PC-9 (cell line): ENCODE measurements at regions not wholly inside any gene's neighbourhood (a gene's known extent, or its start where the extent isn't known, plus 50 kb on each side); places are given as distances from the start of the nearest gene placed in this dataset.

Experiments
- BruUV-seq: library from RNA; stranded (reverse); fragments of 400-500 nt; replicated peaks from 2 replicates; lab custom pipeline; 2021; lab: Mats Ljungman, UMichigan
- CTCF ChIA-PET: fragments of 300-600 bp; sonication (Branson Sonifier 250); formaldehyde crosslinking; loops from one replicate; lab custom pipeline; 2022; ENCODE audit warnings: antibody characterized with exemption; lab: Charles Lee
- POLR2A ChIA-PET: fragments of 300-600 bp; sonication (Branson Sonifier 250); formaldehyde crosslinking; loops from one replicate; lab custom pipeline; 2022; ENCODE audit warnings: antibody characterized with exemption; ENCODE audit not compliant: unreplicated experiment; lab: Charles Lee
- DNase-seq, 2 experiments: peaks; one replicate each; pipeline versions ENCODE4 v3.0.0 to v3.0.0-alpha.2; 2015 to 2022; ENCODE audit warnings: mixed read lengths in 1 of 2
- H2AFZ ChIP-seq: fragments of 200-600 bp; sonication (generic); 2 replicates; pipeline ENCODE4 v1.8.1; 2017; ENCODE audit warnings: antibody characterized with exemption
- H3F3A ChIP-seq: fragments of 200-600 bp; sonication (generic); 2 replicates; pipeline ENCODE4 v1.8.1; 2017; ENCODE audit warnings: antibody characterized with exemption, mild to moderate bottlenecking, low read depth; ENCODE audit not compliant: insufficient read depth
- H3K27ac ChIP-seq: fragments of 200-600 bp; sonication (generic); 2 replicates; pipeline ENCODE4 v1.6.1; 2016; ENCODE audit warnings: mixed run types
- H3K27me3 ChIP-seq: fragments of 200-600 bp; sonication (generic); 2 replicates; pipeline ENCODE4 v1.6.1; 2016; ENCODE audit warnings: low read depth, mixed run types; ENCODE audit not compliant: insufficient read depth
- H3K36me3 ChIP-seq: fragments of 200-600 bp; sonication (generic); 2 replicates; pipeline ENCODE4 v1.6.1; 2016; ENCODE audit warnings: low read depth, mixed run types
- H3K4me1 ChIP-seq: fragments of 200-600 bp; sonication (generic); replicated peaks from 2 replicates; pipeline ENCODE4 v1.6.1; 2016; ENCODE audit warnings: mixed run types; ENCODE audit not compliant: insufficient read depth
- H3K4me2 ChIP-seq: fragments of 200-600 bp; sonication (generic); 2 replicates; pipeline ENCODE4 v1.6.1; 2017; ENCODE audit warnings: mixed run types
- H3K4me3 ChIP-seq: fragments of 200-600 bp; sonication (generic); 2 replicates; pipeline ENCODE4 v1.6.1; 2016; ENCODE audit warnings: mixed run types
- H3K79me2 ChIP-seq: fragments of 200-600 bp; sonication (generic); 2 replicates; pipeline ENCODE4 v1.6.1; 2017; ENCODE audit warnings: low read depth, mixed run types
- H3K9me2 ChIP-seq: fragments of 200-600 bp; sonication (generic); 2 replicates; pipeline ENCODE4 v1.8.1; 2017; ENCODE audit warnings: mild to moderate bottlenecking; ENCODE audit not compliant: insufficient read depth
- H3K9me3 ChIP-seq: fragments of 200-600 bp; sonication (generic); 2 replicates; pipeline ENCODE4 v1.8.1; 2016; ENCODE audit warnings: low read depth; ENCODE audit not compliant: insufficient read depth
- H4K20me1 ChIP-seq: fragments of 200-600 bp; sonication (generic); 2 replicates; pipeline ENCODE4 v1.8.1; 2017; ENCODE audit not compliant: insufficient read depth
- EZH2 ChIP-seq: fragments of 200-600 bp; sonication (generic); IDR thresholded peaks from 2 replicates; pipeline ENCODE4 v1.8.0; 2017; ENCODE audit warnings: antibody characterized with exemption, low read depth
- intact Hi-C: fragments of 100-400 bp; cut with micrococcal nuclease; formaldehyde crosslinking; loops from one replicate; pipeline ENCODE4 v1.10.0; 2022; ENCODE audit not compliant: unreplicated experiment
- TF ChIP-seq, protein P1 (sequence below): fragments of 200-600 bp; sonication (generic); conservative IDR thresholded peaks from 2 replicates; pipeline ENCODE4 v1.6.1; 2017; ENCODE audit warnings: mixed run types, antibody characterized with exemption, mild to moderate bottlenecking, moderate library complexity

DNA sequence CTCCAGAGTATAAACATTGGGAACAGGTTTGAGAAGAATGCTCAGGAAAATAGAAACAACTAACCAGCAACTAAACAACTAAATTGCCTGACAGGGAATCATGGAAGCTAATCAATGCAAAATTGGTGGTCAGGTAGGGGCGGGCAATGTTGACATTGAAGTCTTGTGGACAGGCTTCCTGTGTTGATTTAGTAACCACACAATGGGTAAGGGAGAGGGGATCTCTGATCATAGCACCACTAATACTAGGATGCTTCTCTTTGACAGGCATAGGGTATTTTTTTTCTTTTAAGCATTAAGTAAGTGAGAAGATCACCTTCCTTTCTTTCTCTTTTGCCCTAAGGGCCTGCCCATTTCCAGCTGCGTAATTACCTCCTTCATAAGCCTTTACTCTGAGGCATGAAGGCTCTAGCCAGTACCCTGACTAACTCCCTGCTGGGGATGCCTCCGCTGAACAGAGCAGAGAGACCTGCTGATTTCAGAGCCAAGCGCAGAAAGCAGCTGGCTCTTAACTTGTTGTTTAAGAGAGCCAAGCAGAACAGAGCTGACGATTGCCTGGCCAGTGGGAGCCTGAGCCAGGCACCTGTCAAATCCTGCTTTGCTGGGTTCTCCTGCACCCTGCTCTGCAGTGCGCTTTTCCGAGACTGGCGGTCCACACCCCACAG lies 118.7 kb downstream of the BMP2 start:
- TF ChIP-seq EZH2 = no peak
- TF ChIP-seq, protein P1, sequence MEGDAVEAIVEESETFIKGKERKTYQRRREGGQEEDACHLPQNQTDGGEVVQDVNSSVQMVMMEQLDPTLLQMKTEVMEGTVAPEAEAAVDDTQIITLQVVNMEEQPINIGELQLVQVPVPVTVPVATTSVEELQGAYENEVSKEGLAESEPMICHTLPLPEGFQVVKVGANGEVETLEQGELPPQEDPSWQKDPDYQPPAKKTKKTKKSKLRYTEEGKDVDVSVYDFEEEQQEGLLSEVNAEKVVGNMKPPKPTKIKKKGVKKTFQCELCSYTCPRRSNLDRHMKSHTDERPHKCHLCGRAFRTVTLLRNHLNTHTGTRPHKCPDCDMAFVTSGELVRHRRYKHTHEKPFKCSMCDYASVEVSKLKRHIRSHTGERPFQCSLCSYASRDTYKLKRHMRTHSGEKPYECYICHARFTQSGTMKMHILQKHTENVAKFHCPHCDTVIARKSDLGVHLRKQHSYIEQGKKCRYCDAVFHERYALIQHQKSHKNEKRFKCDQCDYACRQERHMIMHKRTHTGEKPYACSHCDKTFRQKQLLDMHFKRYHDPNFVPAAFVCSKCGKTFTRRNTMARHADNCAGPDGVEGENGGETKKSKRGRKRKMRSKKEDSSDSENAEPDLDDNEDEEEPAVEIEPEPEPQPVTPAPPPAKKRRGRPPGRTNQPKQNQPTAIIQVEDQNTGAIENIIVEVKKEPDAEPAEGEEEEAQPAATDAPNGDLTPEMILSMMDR = no peak
- H4K20me1 ChIP-seq = no peaks in the 10 kb centered on the region
- H3K4me3 ChIP-seq = no peak overlapping the region
- DNase-seq = no peak
- no peak overlapping the region for H2AFZ ChIP-seq
- peaks cover 28% of the 10 kb centered on the region for H3K27me3 ChIP-seq
- H3K4me1 ChIP-seq = no peaks in the 10 kb centered on the region
- no peaks in the 10 kb centered on the region for H3K36me3 ChIP-seq
- POLR2A ChIA-PET = no interaction called here
- no peaks in the 10 kb centered on the region for H3F3A ChIP-seq
- BruUV-seq = no TSS peak
- no peaks in the 10 kb centered on the region for H3K9me3 ChIP-seq
- H3K9me2 ChIP-seq = no peaks in the 10 kb centered on the region; the same call in 1 of the 2 replicates
- H3K4me2 ChIP-seq = no peak overlapping the region
- CTCF ChIA-PET = no interaction called here
- no peaks in the 10 kb centered on the region for H3K79me2 ChIP-seq
- intact Hi-C loops = no loop called here
- no peak overlapping the region for H3K27ac ChIP-seq

DNA sequence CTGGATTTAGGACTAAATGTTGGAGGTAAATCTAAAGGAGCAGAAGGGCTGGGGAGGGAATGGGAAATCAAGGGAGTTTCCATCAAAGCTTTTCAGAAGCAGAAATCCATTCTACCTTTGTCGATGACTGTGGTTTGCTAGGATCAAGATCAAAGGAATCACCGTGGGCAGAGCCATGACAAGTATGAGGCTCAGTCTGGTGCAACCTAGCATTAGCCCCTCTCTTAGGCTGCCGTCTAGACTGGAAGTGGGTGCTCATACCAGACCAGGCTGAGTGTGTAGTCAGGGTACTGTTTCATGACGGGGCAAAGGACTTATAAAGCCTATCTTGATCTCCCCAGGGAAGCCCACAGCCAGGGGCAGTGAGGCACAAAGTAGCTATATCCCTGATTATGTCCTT lies 120.5 kb downstream of the BMP2 start:
- no peaks in the 10 kb centered on the region for H3K9me3 ChIP-seq
- no peaks in the 10 kb centered on the region for H3K36me3 ChIP-seq
- intact Hi-C loops = no loop called here
- DNase-seq = no peak
- no peaks in the 10 kb centered on the region for H3K79me2 ChIP-seq
- CTCF ChIA-PET = no interaction called here
- peaks cover 28% of the 10 kb centered on the region for H3K27me3 ChIP-seq
- no peak overlapping the region for H3K4me3 ChIP-seq
- H2AFZ ChIP-seq = no peak overlapping the region
- TF ChIP-seq, protein P1 = no peak
- TF ChIP-seq EZH2 = no peak
- no TSS peak for BruUV-seq
- no peaks in the 10 kb centered on the region for H4K20me1 ChIP-seq
- no peak overlapping the region for H3K4me2 ChIP-seq
- H3K9me2 ChIP-seq = no peaks in the 10 kb centered on the region; the same call in 1 of the 2 replicates
- H3K27ac ChIP-seq = no peak overlapping the region
- POLR2A ChIA-PET = no interaction called here
- H3K4me1 ChIP-seq = no peaks in the 10 kb centered on the region
- no peaks in the 10 kb centered on the region for H3F3A ChIP-seq

DNA sequence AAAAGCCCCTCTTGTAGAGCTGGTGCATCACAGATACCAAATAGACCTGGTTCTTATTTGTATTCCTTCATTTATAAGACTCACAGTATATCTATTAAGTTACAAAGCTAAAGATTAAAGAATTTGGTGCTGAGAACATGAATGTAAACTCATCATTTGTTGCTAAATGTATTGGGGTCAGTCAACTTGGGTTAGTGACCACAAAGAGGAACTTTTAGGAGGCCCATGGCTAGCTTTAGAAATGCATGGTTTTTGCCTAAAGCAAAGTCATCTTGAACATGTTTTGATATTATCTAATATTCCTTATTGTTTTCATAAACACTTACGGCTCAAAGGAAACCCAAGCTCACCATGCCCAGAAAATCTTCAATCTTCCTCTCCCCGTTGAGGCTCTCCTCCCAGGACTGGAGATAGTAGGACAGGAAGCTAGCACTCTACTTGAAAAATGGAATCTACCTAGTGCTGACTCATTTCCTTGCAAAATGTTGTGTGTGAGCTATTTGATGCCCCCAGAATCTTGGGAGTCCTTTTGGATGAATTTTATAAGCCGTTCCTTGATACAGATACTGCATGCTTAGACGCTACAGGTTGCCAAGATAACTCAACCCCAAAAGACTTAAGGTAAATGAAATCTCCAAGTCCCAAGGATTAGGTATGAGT lies 121.4 kb downstream of the BMP2 start:
- Histone ChIP-seq H4K20me1 (no peaks in the 10 kb centered on the region), H3K36me3 (no peaks in the 10 kb centered on the region), H3K79me2 (no peaks in the 10 kb centered on the region), H3K9me3 (no peaks in the 10 kb centered on the region), H2AFZ (no peak overlapping the region), H3K4me2 (no peak overlapping the region), H3K27me3 (peaks cover 28% of the 10 kb centered on the region), H3K27ac (no peak overlapping the region), H3K9me2 (no peaks in the 10 kb centered on the region; the same call in 1 of the 2 replicates), H3K4me3 (no peak overlapping the region), H3K4me1 (no peaks in the 10 kb centered on the region), H3F3A (no peaks in the 10 kb centered on the region)
- intact Hi-C loops = no loop called here
- no peak for DNase-seq
- CTCF ChIA-PET = no interaction called here
- TF ChIP-seq, protein P1 = no peak
- TF ChIP-seq EZH2 = no peak
- POLR2A ChIA-PET = no interaction called here
- no TSS peak for BruUV-seq
